GM23338 (cell line): ENCODE measurements at regions not wholly inside any gene's neighbourhood (a gene's known extent, or its start where the extent isn't known, plus 50 kb on each side); places are given as distances from the start of the nearest gene placed in this dataset.

ENCODE experiments used
- ATAC-seq: fragments of 200-7000 bp; cut with Tn5 transposase; 3 replicates; pipeline ENCODE4 v1.9.1; 2020
- DNase-seq: peaks from one replicate; pipeline ENCODE4 v3.0.0-alpha.2; 2015; ENCODE audit warnings: low spot score
- H2AFZ ChIP-seq: fragments of 200-600 bp; sonication (generic); 2 replicates; pipeline ENCODE4 v1.8.0; 2016; ENCODE audit warnings: antibody characterized with exemption, mild to moderate bottlenecking, moderate library complexity
- H3F3A ChIP-seq: fragments of 200-600 bp; sonication (generic); replicated peaks from 2 replicates; pipeline ENCODE4 v1.8.0; 2017; ENCODE audit warnings: antibody characterized with exemption, mixed run types, low read depth
- H3K27ac ChIP-seq: fragments of 200-600 bp; sonication (generic); 2 replicates; pipeline ENCODE4 v1.6.1; 2016; ENCODE audit warnings: low read depth
- H3K27me3 ChIP-seq: fragments of 200-600 bp; sonication (generic); 2 replicates; pipeline ENCODE4 v1.8.0; 2016; ENCODE audit warnings: mild to moderate bottlenecking, mixed run types, moderate library complexity; ENCODE audit not compliant: insufficient read depth
- H3K36me3 ChIP-seq: fragments of 200-600 bp; sonication (generic); 2 replicates; pipeline ENCODE4 v1.8.0; 2016; ENCODE audit warnings: mild to moderate bottlenecking; ENCODE audit not compliant: insufficient read depth
- H3K4me1 ChIP-seq: fragments of 200-600 bp; sonication (generic); 2 replicates; pipeline ENCODE4 v1.8.0; 2016; ENCODE audit warnings: mild to moderate bottlenecking, moderate library complexity; ENCODE audit not compliant: insufficient read depth
- H3K4me2 ChIP-seq: fragments of 200-600 bp; sonication (generic); 2 replicates; pipeline ENCODE4 v1.7.1; 2017; ENCODE audit warnings: mixed run types
- H3K4me3 ChIP-seq: fragments of 200-600 bp; sonication (generic); 2 replicates; pipeline ENCODE4 v1.6.1; 2016; ENCODE audit warnings: mixed run types
- H3K79me2 ChIP-seq: fragments of 200-600 bp; sonication (generic); replicated peaks from 2 replicates; pipeline ENCODE4 v1.8.0; 2017; ENCODE audit warnings: mild to moderate bottlenecking; ENCODE audit not compliant: insufficient read depth
- H3K9me2 ChIP-seq: fragments of 200-600 bp; sonication (generic); 2 replicates; pipeline ENCODE4 v1.8.0; 2017; ENCODE audit not compliant: insufficient read depth
- H4K20me1 ChIP-seq: fragments of 200-600 bp; sonication (generic); replicated peaks from 2 replicates; pipeline ENCODE4 v1.8.0; 2017; ENCODE audit warnings: mild to moderate bottlenecking; ENCODE audit not compliant: insufficient read depth
- H3K27ac Mint-ChIP-seq: 2 replicates; pipeline ENCODE4 v1.8.0; 2020; ENCODE audit warnings: inconsistent platforms, mild to moderate bottlenecking, moderate library complexity, mixed read lengths
- H3K27me3 Mint-ChIP-seq: 3 replicates; pipeline ENCODE4 v1.8.0; 2022; ENCODE audit warnings: low read depth, mild to moderate bottlenecking, moderate library complexity, mixed read lengths, inconsistent platforms; ENCODE audit not compliant: insufficient read depth, poor library complexity
- H3K36me3 Mint-ChIP-seq: 3 replicates; pipeline ENCODE4 v1.8.0; 2021; ENCODE audit warnings: low read depth, mild to moderate bottlenecking, inconsistent platforms, moderate library complexity, mixed read lengths
- H3K4me1 Mint-ChIP-seq: 3 replicates; pipeline ENCODE4 v1.8.0; 2020; ENCODE audit warnings: mild to moderate bottlenecking, inconsistent platforms, mixed read lengths
- H3K4me3 Mint-ChIP-seq: 3 replicates; pipeline ENCODE4 v1.8.0; 2021; ENCODE audit warnings: moderate library complexity, mild to moderate bottlenecking, inconsistent platforms, mixed read lengths
- H3K9me3 Mint-ChIP-seq: 3 replicates; pipeline ENCODE4 v1.8.0; 2020; ENCODE audit warnings: moderate library complexity, mild to moderate bottlenecking, inconsistent platforms, mixed read lengths
- CREB1 ChIP-seq: fragments of 250-450 bp; sonication (Bioruptor Pico); IDR thresholded peaks from 2 replicates; pipeline ENCODE4 v1.5.0; 2020; ENCODE audit warnings: low read depth, mild to moderate bottlenecking, moderate library complexity
- ETS1 ChIP-seq: IDR thresholded peaks from 2 replicates; pipeline ENCODE4 v1.6.1; 2016; ENCODE audit warnings: antibody characterized with exemption
- EZH2 ChIP-seq: fragments of 200-600 bp; sonication (generic); IDR thresholded peaks from one replicate; pipeline ENCODE4 v1.8.0; 2017; ENCODE audit warnings: antibody characterized with exemption, mild to moderate bottlenecking, low read depth; ENCODE audit not compliant: unreplicated experiment
- EZH2phosphoT487 ChIP-seq: fragments of 200-600 bp; sonication (generic); IDR thresholded peaks from one replicate; pipeline ENCODE4 v1.8.1; 2018; ENCODE audit warnings: antibody characterized with exemption; ENCODE audit not compliant: unreplicated experiment
- JUNB ChIP-seq: IDR thresholded peaks from one replicate; pipeline ENCODE4 v1.6.1; 2016; ENCODE audit warnings: antibody characterized with exemption; ENCODE audit not compliant: unreplicated experiment
- NANOG ChIP-seq: IDR thresholded peaks from 2 replicates; pipeline ENCODE4 v1.6.1; 2016; ENCODE audit warnings: antibody characterized with exemption, borderline replicate concordance
- POLR2AphosphoS5 ChIP-seq: IDR thresholded peaks from 2 replicates; pipeline ENCODE4 v1.6.1; 2016; ENCODE audit warnings: antibody characterized with exemption, low read depth
- REST ChIP-seq: IDR thresholded peaks from one replicate; pipeline ENCODE4 v1.6.1; 2018; ENCODE audit warnings: antibody characterized with exemption; ENCODE audit not compliant: unreplicated experiment
- STAT1 ChIP-seq: IDR thresholded peaks from one replicate; pipeline ENCODE4 v1.6.1; 2016; ENCODE audit warnings: antibody characterized with exemption; ENCODE audit not compliant: unreplicated experiment
- ZNF114 ChIP-seq: fragments of 250-450 bp; sonication (Bioruptor Pico); IDR thresholded peaks from 2 replicates; pipeline ENCODE4 v1.5.0; 2020; ENCODE audit warnings: mild to moderate bottlenecking, moderate library complexity
- ZNF331 ChIP-seq: fragments of 250-450 bp; sonication (Bioruptor Pico); IDR thresholded peaks from 2 replicates; pipeline ENCODE4 v1.5.0; 2020; ENCODE audit warnings: low read depth, mild to moderate bottlenecking, moderate library complexity
- TF ChIP-seq, protein P1 (sequence below), 2 experiments: fragments of 200-600 bp in 1 of 2; sonication (generic) in 1 of 2; conservative IDR thresholded peaks; 2 replicates each; pipeline versions ENCODE4 v1.5.1 to v1.6.1; 2016 to 2017; ENCODE audit warnings: antibody characterized with exemption in 2 of 2, low read depth in 2 of 2, mild to moderate bottlenecking in 2 of 2, moderate library complexity in 1 of 2

- TF ChIP-seq POLR2AphosphoS5, result no peak
- TF ChIP-seq, protein P1, sequence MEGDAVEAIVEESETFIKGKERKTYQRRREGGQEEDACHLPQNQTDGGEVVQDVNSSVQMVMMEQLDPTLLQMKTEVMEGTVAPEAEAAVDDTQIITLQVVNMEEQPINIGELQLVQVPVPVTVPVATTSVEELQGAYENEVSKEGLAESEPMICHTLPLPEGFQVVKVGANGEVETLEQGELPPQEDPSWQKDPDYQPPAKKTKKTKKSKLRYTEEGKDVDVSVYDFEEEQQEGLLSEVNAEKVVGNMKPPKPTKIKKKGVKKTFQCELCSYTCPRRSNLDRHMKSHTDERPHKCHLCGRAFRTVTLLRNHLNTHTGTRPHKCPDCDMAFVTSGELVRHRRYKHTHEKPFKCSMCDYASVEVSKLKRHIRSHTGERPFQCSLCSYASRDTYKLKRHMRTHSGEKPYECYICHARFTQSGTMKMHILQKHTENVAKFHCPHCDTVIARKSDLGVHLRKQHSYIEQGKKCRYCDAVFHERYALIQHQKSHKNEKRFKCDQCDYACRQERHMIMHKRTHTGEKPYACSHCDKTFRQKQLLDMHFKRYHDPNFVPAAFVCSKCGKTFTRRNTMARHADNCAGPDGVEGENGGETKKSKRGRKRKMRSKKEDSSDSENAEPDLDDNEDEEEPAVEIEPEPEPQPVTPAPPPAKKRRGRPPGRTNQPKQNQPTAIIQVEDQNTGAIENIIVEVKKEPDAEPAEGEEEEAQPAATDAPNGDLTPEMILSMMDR (conservative IDR thresholded peaks at IDR 0.05; ENCODE audit: low read depth in 2 of 2), result no peak
- TF ChIP-seq ZNF114, result no peak
- TF ChIP-seq ETS1, result no peak
- TF ChIP-seq EZH2phosphoT487, result no peak
- TF ChIP-seq CREB1 (CRISPR knock-in tag), result no peak
- no peak for TF ChIP-seq ZNF331 (CRISPR knock-in tag)
- TF ChIP-seq STAT1, result no peak
- TF ChIP-seq NANOG, result no peak
These were observed 208.2 kb upstream of the CMC1 start (continued) for GRCh38 chr3:28033059-28033784.

GRCh38 chr3:28036599-28037575 is 204.5 kb upstream of the CMC1 start:
- no peak overlapping the region for H3K27ac Mint-ChIP-seq
- H3K4me3 Mint-ChIP-seq, result no peak overlapping the region
- TF ChIP-seq NANOG, result no peak
- TF ChIP-seq POLR2AphosphoS5, result no peak
- TF ChIP-seq, protein P1 (conservative IDR thresholded peaks at IDR 0.05; ENCODE audit: low read depth in 2 of 2), result no peak
- TF ChIP-seq ZNF331 (CRISPR knock-in tag), result no peak
- TF ChIP-seq JUNB, result no peak
- TF ChIP-seq STAT1, result no peak
- no peak for TF ChIP-seq CREB1 (CRISPR knock-in tag)
- no peak for TF ChIP-seq ZNF114
- TF ChIP-seq EZH2, result no peak
- TF ChIP-seq ETS1, result no peak
- no peak for TF ChIP-seq REST
- TF ChIP-seq EZH2phosphoT487, result no peak

More at GRCh38 chr3:28036599-28037575, 204.5 kb upstream of the CMC1 start:
- H3F3A ChIP-seq, result no peaks in the 10 kb centered on the region
- no peak overlapping the region for H3K4me2 ChIP-seq
- no peaks in the 10 kb centered on the region for H3K27me3 Mint-ChIP-seq
- no peaks in the 10 kb centered on the region for H3K4me1 Mint-ChIP-seq
- peaks cover 25% of the 10 kb centered on the region for H3K9me3 Mint-ChIP-seq
- H3K9me2 ChIP-seq, result peaks cover 4% of the 10 kb centered on the region; the same call in 1 of the 2 replicates
- no peak overlapping the region for H3K27ac ChIP-seq
- ATAC-seq (no peak), DNase-seq (no peak)
- H4K20me1 ChIP-seq, result no peaks in the 10 kb centered on the region
- no peak overlapping the region for H2AFZ ChIP-seq
- no peak overlapping the region for H3K4me3 ChIP-seq
- peaks cover 10% of the 10 kb centered on the region; the same call in 1 of the 2 replicates for H3K79me2 ChIP-seq
- peaks cover 22% of the 10 kb centered on the region for H3K36me3 Mint-ChIP-seq
- H3K36me3 ChIP-seq, result peaks cover 3% of the 10 kb centered on the region; the same call in 1 of the 2 replicates
- H3K4me1 ChIP-seq, result no peaks in the 10 kb centered on the region
- no peaks in the 10 kb centered on the region for H3K27me3 ChIP-seq
